ENCODE measurements at regions not wholly inside any gene's neighbourhood (a gene's known extent, or its start where the extent isn't known, plus 50 kb on each side); places are given as distances from the start of the nearest gene placed in this dataset.

DNA sequence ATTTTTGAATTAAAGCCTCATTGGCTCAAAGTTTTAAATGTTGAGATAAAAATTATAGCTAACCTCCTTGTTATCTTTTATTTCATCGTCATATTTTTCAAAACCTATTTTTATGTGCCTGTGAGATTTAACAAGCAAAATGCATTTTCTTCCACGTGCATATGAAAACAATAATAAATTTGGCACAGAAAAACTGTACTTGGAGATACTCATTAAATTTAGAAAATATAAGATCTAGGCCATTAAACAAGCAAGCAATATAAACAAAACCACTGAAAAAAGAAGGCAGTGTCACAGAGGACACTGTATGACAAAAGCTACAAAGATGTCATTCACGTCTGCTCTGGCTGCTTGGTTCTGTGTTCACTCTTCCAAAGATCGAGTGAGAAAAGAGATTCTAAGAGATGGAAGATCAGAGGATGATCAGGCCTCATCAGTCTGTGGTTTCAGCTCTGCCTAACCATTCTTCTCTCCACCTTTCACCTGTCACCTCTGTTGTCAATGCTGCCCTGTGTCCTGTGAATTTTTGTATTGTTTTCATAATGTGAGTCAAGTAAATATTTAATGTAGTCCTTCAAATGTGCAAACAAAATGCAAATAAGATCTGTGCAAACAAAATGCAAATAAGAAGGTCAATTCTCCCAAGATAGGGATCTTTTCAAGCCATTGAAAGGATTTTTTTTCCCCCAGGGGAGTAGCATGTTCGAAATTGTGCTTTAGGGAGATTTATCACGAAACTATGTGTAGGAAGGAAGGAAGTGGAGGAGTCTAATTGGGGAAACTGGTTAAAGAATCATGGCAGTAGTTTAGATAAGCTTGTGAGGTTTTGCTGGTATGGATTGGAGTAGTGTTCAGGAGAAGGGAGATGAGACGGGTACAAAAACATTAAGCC is 138.7 kb upstream of the RBMS1 start:
- peaks cover 7% of the 10 kb centered on the region for H3K27me3 Mint-ChIP-seq
- peaks cover 6% of the 10 kb centered on the region for H3K9me3 Mint-ChIP-seq
- H3K36me3 Mint-ChIP-seq (ENCODE audit: low read depth) = no peaks in the 10 kb centered on the region
- no peak overlapping the region for H3K4me3 Mint-ChIP-seq
- peaks cover 7% of the 10 kb centered on the region for H3K4me1 Mint-ChIP-seq (ENCODE audit: low read depth)
- intact Hi-C loops (cut with micrococcal nuclease) = no loop called here
- no peak overlapping the region for H3K27ac Mint-ChIP-seq

DNA sequence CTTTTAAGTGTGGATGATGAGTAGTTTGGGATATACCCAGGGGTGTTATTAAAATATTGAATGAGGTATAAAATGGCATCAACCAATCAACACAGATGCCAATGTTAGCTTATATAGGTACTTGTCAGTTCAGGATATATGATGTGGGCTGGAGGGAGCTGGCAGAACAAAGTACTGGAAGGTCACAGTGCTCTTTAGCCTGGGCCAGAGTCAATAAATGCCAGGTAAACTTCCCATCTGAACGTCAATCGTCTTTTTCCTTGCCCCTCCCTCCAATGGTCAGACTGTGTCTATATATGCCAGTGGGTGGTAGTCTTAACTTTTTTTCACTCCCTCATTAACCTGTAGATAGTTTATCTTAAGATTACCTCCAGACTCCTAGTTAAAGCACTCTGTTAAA is 140.8 kb upstream of the RBMS1 start:
- Mint-ChIP-seq H3K27me3 (peaks cover 7% of the 10 kb centered on the region), H3K4me3 (no peak overlapping the region), H3K4me1 (ENCODE audit: low read depth) (peaks cover 7% of the 10 kb centered on the region), H3K27ac (no peak overlapping the region), H3K36me3 (ENCODE audit: low read depth) (no peaks in the 10 kb centered on the region), H3K9me3 (peaks cover 21% of the 10 kb centered on the region)
- intact Hi-C loops (cut with micrococcal nuclease) = no loop called here

- H3K4me3 Mint-ChIP-seq = no peak overlapping the region
- H3K36me3 Mint-ChIP-seq (ENCODE audit: low read depth) = peaks cover 8% of the 10 kb centered on the region
- H3K9me3 Mint-ChIP-seq = peaks cover 31% of the 10 kb centered on the region
- peaks cover 7% of the 10 kb centered on the region for H3K4me1 Mint-ChIP-seq (ENCODE audit: low read depth)
- H3K27ac Mint-ChIP-seq = no peak overlapping the region
- H3K27me3 Mint-ChIP-seq = peaks cover 7% of the 10 kb centered on the region
- intact Hi-C loops (cut with micrococcal nuclease) = no loop called here
Measured at GRCh38 chr2:160635488-160635887, 141.9 kb upstream of the RBMS1 start.

GRCh38 chr2:160639472-160639871 is 145.9 kb upstream of the RBMS1 start:
- peaks cover 4% of the 10 kb centered on the region for H3K27me3 Mint-ChIP-seq

DNA sequence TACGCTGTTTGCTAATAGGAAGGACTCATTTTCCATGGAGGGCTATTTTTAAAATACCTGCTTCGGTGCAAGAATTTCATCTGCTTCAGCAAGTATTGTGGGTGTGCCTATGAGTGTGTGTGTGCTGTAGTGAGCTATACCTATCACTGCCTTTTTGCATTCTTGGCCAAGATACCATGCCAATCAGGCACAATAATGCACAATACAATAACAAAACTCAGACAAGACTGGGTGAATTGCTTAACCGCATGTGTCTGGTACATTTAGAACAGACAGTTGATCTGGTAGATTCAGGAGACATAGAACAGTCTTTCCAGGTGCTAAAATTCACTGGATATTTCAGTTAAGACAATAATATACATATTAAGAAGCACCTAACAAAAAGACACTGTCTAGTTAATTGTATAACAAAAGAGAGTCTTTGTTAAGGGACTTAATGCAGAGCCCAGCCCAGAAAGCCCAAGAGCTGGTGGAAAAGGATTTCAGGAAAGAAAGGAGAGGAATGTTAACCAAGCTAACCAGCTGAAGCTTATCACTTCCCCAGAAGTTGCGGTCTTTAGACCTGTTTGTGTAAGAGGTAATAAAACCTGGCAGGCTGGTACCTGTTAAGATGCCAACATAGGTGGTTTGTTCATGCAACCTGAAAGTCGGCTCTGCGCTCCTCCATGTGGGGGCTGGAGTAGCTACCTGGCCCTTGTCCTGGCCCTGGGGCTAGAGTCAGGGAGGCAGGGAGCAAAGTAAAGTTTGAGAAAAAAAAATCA is 153.3 kb upstream of the RBMS1 start:
- H3K27me3 Mint-ChIP-seq = no peaks in the 10 kb centered on the region
- no peak overlapping the region for H3K27ac Mint-ChIP-seq
- H3K36me3 Mint-ChIP-seq (ENCODE audit: low read depth) = peaks cover 6% of the 10 kb centered on the region
- H3K4me1 Mint-ChIP-seq (ENCODE audit: low read depth) = peaks cover 33% of the 10 kb centered on the region
- H3K9me3 Mint-ChIP-seq = peaks cover 9% of the 10 kb centered on the region
- intact Hi-C loops (cut with micrococcal nuclease) = no loop called here
- no peak overlapping the region for H3K4me3 Mint-ChIP-seq

More at GRCh38 chr2:160639472-160639871, 145.9 kb upstream of the RBMS1 start:
- H3K9me3 Mint-ChIP-seq = peaks cover 31% of the 10 kb centered on the region
- no peak overlapping the region for H3K4me3 Mint-ChIP-seq
- peaks cover 8% of the 10 kb centered on the region for H3K36me3 Mint-ChIP-seq (ENCODE audit: low read depth)
- intact Hi-C loops (cut with micrococcal nuclease) = no loop called here
- H3K4me1 Mint-ChIP-seq (ENCODE audit: low read depth) = no peaks in the 10 kb centered on the region
- H3K27ac Mint-ChIP-seq = no peak overlapping the region

- Mint-ChIP-seq H3K4me1 (ENCODE audit: low read depth) (peaks cover 46% of the 10 kb centered on the region), H3K27me3 (no peaks in the 10 kb centered on the region), H3K36me3 (ENCODE audit: low read depth) (peaks cover 6% of the 10 kb centered on the region), H3K9me3 (peaks cover 9% of the 10 kb centered on the region), H3K27ac (peak overlapping the region; percentile 56), H3K4me3 (no peak overlapping the region)
- intact Hi-C loops (cut with micrococcal nuclease) = no loop called here
Measured at GRCh38 chr2:160647967-160648685, 154.5 kb upstream of the RBMS1 start.

DNA sequence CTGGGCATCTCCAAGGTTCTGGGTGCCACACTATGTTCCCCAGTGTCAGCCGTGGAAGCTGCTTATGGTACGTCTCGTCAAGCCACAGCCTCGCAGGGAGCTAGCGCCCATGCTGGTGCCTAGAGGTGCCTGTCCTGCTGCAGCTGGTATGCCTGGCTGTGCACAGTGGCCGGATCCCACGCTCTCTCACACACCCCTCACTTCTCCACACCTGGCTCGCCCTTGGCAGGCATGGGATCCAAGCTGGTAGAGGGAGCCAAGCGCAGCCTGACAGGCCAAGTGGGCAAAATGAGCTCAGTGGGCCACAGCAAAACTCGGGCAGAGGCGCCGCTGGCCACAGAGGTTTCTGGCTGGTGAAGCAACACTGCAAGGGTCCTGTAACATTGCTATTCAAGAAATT is 156.1 kb upstream of the RBMS1 start:
- Mint-ChIP-seq H3K27ac (peak overlapping the region; percentile 56), H3K4me3 (no peak overlapping the region), H3K27me3 (no peaks in the 10 kb centered on the region)

GRCh38 chr2:160650196-160651118 is 156.8 kb upstream of the RBMS1 start:
- Mint-ChIP-seq H3K27ac (peak overlapping the region; percentile 56), H3K9me3 (peaks cover 9% of the 10 kb centered on the region), H3K27me3 (no peaks in the 10 kb centered on the region), H3K4me3 (peak overlapping the region; percentile 37), H3K36me3 (ENCODE audit: low read depth) (peaks cover 6% of the 10 kb centered on the region), H3K4me1 (ENCODE audit: low read depth) (peaks cover 48% of the 10 kb centered on the region)
- intact Hi-C loops (cut with micrococcal nuclease) = no loop called here

More for the DNA sequence above, 156.1 kb upstream of the RBMS1 start:
- intact Hi-C loops (cut with micrococcal nuclease) = no loop called here
- Mint-ChIP-seq H3K4me1 (ENCODE audit: low read depth) (peaks cover 48% of the 10 kb centered on the region), H3K36me3 (ENCODE audit: low read depth) (peaks cover 6% of the 10 kb centered on the region), H3K9me3 (peaks cover 9% of the 10 kb centered on the region)

DNA sequence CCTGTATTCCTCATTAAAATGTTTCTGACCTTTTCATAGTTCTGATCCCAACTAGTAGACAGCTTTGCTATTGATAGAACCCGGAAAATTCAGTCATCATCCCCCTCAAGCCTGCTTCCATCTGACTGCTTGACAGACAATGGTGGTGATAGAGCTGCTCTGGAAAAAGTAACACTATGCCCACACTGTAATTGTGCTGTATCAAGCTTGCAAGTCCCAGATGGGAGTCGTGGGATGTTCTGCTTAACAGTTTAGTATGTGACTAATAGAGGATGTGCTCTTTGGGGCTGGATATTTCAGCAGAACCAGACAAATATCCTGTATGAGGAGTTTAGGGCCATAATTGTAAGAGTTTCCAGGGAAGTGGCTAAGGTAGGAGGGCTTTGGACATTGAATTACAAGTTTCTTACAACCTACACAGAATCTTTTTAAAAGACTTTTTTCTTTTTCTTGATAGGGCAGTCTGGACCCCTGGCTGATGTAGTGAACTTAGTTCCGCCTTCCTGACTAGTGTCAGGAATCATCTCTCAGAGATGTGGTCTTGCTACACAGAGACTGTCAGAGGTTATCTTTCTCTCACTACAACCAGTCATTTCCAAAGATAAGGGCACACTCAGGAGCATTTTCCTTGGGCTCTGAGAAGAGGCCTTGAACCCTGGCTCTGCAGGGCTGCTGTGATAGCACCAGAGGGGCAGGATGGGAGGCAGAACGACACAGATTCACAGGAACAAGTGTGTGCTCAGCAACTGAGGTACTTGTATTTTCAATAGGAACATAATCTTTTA is 158.0 kb upstream of the RBMS1 start:
- H3K27ac Mint-ChIP-seq = peak overlapping the region; percentile 56
- intact Hi-C loops (cut with micrococcal nuclease) = no loop called here

DNA sequence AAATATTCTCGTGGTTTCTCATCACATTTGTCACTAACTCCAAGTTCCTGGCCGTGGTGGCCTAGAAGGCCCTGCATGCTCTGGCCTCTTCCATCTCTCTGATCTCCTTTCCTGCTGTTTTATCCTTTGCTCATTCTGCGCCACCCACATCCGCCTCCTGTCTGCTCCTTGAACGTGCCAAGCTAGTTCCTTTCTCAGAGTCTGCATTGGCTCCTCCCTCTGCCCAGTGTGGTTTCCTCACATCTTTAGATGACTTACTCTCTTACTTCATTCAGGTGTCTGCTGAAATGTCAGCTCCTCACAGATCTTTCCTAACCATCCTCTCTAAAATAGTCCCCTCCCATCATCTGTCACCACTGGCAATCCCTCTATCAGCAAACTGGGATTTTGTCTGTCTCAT is 158.6 kb upstream of the RBMS1 start:
- Mint-ChIP-seq H3K4me1 (ENCODE audit: low read depth) (peaks cover 51% of the 10 kb centered on the region), H3K36me3 (ENCODE audit: low read depth) (peaks cover 6% of the 10 kb centered on the region), H3K27ac (peak overlapping the region; percentile 56), H3K9me3 (peaks cover 9% of the 10 kb centered on the region), H3K27me3 (no peaks in the 10 kb centered on the region), H3K4me3 (no peak overlapping the region)
- intact Hi-C loops (cut with micrococcal nuclease) = no loop called here

More for the DNA sequence above, 158.0 kb upstream of the RBMS1 start:
- Mint-ChIP-seq H3K4me1 (ENCODE audit: low read depth) (peaks cover 48% of the 10 kb centered on the region), H3K27me3 (no peaks in the 10 kb centered on the region), H3K4me3 (no peak overlapping the region), H3K36me3 (ENCODE audit: low read depth) (peaks cover 6% of the 10 kb centered on the region), H3K9me3 (peaks cover 9% of the 10 kb centered on the region)

GRCh38 chr2:160657196-160657595 is 163.6 kb upstream of the RBMS1 start:
- no peaks in the 10 kb centered on the region for H3K9me3 Mint-ChIP-seq
- peaks cover 3% of the 10 kb centered on the region for H3K27me3 Mint-ChIP-seq
- no peak overlapping the region for H3K27ac Mint-ChIP-seq
- H3K4me3 Mint-ChIP-seq = no peak overlapping the region
- H3K4me1 Mint-ChIP-seq (ENCODE audit: low read depth) = peaks cover 29% of the 10 kb centered on the region
- intact Hi-C loops (cut with micrococcal nuclease) = no loop called here
- no peaks in the 10 kb centered on the region for H3K36me3 Mint-ChIP-seq (ENCODE audit: low read depth)

GRCh38 chr2:160658851-160659250 is 165.2 kb upstream of the RBMS1 start:
- H3K27me3 Mint-ChIP-seq = peaks cover 3% of the 10 kb centered on the region
- no peak overlapping the region for H3K4me3 Mint-ChIP-seq
- intact Hi-C loops (cut with micrococcal nuclease) = no loop called here
- H3K9me3 Mint-ChIP-seq = no peaks in the 10 kb centered on the region
- H3K4me1 Mint-ChIP-seq (ENCODE audit: low read depth) = peaks cover 18% of the 10 kb centered on the region
- H3K27ac Mint-ChIP-seq = no peak overlapping the region
- H3K36me3 Mint-ChIP-seq (ENCODE audit: low read depth) = no peaks in the 10 kb centered on the region

Data from dendritic cell treated with granulocyte-macrophage colony-stimulating factor and Interleukin-4, amounts not matched to agents 40 ng/mL and 50 ng/mL, for 4 days (primary cell).